ENCODE measurements at regions not wholly inside any gene's neighbourhood (a gene's known extent, or its start where the extent isn't known, plus 50 kb on each side); places are given as distances from the start of the nearest gene placed in this dataset.

DNA sequence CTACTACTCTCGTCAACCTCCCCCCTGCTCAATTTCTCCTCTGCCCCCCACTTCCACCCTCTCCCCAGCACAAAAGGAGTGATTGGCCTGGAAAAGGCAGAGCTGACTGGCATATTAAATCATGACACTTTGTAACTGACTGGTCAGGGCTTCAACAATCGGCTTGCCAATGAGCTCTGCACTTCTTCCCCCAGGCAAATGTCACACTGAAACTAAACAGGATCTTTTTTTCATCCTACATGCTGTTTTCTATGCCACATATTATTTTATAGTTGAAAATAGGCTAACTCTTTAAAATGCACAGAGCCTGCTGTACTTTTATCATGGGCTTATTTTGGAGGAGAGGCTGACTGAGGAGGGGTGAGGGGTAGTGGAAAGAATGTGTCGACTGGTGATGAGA lies 295.2 kb downstream of the TCF7L2 start:
- Mint-ChIP-seq H3K9me3 (no peaks in the 10 kb centered on the region), H3K27ac (no peak overlapping the region), H3K4me3 (no peak overlapping the region), H3K36me3 (ENCODE audit: low read depth) (no peaks in the 10 kb centered on the region), H3K27me3 (peaks cover 23% of the 10 kb centered on the region), H3K4me1 (ENCODE audit: low read depth) (peaks cover 8% of the 10 kb centered on the region)
- ChIA-PET CTCF (no interaction called here), POLR2A (no interaction called here)
- no peaks in the 10 kb centered on the region for H3K4me1 ChIP-seq (ENCODE audit: insufficient read depth, low read length)
- DNase-seq (no peak), ATAC-seq (ENCODE audit: poor library complexity) (no peak)
- no peak overlapping the region for H3K27ac ChIP-seq (ENCODE audit: low read depth in 1 of 2, low read length in 2 of 2)
- no peak for TF ChIP-seq CTCF (IDR thresholded peaks at IDR 0.05)
- intact Hi-C loops (cut with DNase I, micrococcal nuclease), result no loop called here
- H3K36me3 ChIP-seq (ENCODE audit: insufficient read depth, low read length), result no peaks in the 10 kb centered on the region
- H3K27me3 ChIP-seq (ENCODE audit: control insufficient read depth in 1 of 2, insufficient read depth in 2 of 2, low read length in 2 of 2), result no peaks in the 10 kb centered on the region
- no peaks in the 10 kb centered on the region for H3K9me3 ChIP-seq (ENCODE audit: control insufficient read depth in 1 of 2, insufficient read depth in 1 of 2, low read length in 2 of 2)
- no peak overlapping the region for H3K4me3 ChIP-seq (ENCODE audit: low read length)

DNA sequence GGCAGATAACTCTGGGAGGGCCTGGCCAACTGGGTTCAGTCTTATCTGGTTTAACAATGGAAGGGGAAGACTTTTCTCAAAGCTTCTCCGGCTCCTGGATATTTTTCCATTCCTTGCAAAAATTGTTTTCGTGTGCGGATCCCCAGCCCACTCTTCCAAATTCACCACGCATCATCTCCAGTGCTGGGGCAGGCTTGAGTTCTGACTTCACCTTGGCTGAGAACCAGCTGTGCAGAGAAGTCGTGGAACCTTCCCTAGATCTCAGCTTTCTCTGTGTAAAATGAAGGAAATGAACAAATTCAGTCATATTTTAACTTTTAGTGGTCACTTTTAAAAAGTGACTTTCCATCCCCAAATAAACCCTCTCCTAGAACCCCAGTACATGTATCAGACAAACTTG lies 297.0 kb downstream of the TCF7L2 start:
- H3K4me1 Mint-ChIP-seq (ENCODE audit: low read depth), result peaks cover 2% of the 10 kb centered on the region
- Histone ChIP-seq H3K4me3 (ENCODE audit: low read length) (no peak overlapping the region), H3K27ac (ENCODE audit: low read depth in 1 of 2, low read length in 2 of 2) (no peak overlapping the region), H3K36me3 (ENCODE audit: insufficient read depth, low read length) (no peaks in the 10 kb centered on the region), H3K4me1 (ENCODE audit: insufficient read depth, low read length) (no peaks in the 10 kb centered on the region), H3K27me3 (ENCODE audit: control insufficient read depth in 1 of 2, insufficient read depth in 2 of 2, low read length in 2 of 2) (no peaks in the 10 kb centered on the region), H3K9me3 (ENCODE audit: control insufficient read depth in 1 of 2, insufficient read depth in 1 of 2, low read length in 2 of 2) (no peaks in the 10 kb centered on the region)
- intact Hi-C loops (cut with DNase I, micrococcal nuclease), result no loop called here
- DNase-seq (no peak), ATAC-seq (ENCODE audit: poor library complexity) (no peak)
- no peaks in the 10 kb centered on the region for H3K9me3 Mint-ChIP-seq
- no peak for TF ChIP-seq CTCF (IDR thresholded peaks at IDR 0.05)
- ChIA-PET POLR2A (no interaction called here), CTCF (interaction anchor here (0.5 kb wide), 1 partner anchor 928 kb away, joined by 3 read pairs; no protein-coding TSS in a partner anchor)
- H3K27me3 Mint-ChIP-seq, result peaks cover 9% of the 10 kb centered on the region
- no peaks in the 10 kb centered on the region for H3K36me3 Mint-ChIP-seq (ENCODE audit: low read depth)
- H3K4me3 Mint-ChIP-seq, result no peak overlapping the region
- no peak overlapping the region for H3K27ac Mint-ChIP-seq

GRCh38 chr10:113252650-113253618 lies 299.9 kb upstream of the HABP2 start:
- no peaks in the 10 kb centered on the region for H3K27me3 ChIP-seq (ENCODE audit: control insufficient read depth in 1 of 2, insufficient read depth in 2 of 2, low read length in 2 of 2)
- no peaks in the 10 kb centered on the region for H3K9me3 ChIP-seq (ENCODE audit: control insufficient read depth in 1 of 2, insufficient read depth in 1 of 2, low read length in 2 of 2)
- intact Hi-C loops (cut with DNase I, micrococcal nuclease), result no loop called here
- H3K4me3 ChIP-seq (ENCODE audit: low read length), result no peak overlapping the region
- POLR2A ChIA-PET, result no interaction called here
- H3K27ac ChIP-seq (ENCODE audit: low read depth in 1 of 2, low read length in 2 of 2), result no peak overlapping the region
- TF ChIP-seq CTCF (IDR thresholded peaks at IDR 0.05), result no peak
- no peak overlapping the region for H3K4me3 Mint-ChIP-seq
- peaks cover 2% of the 10 kb centered on the region for H3K27me3 Mint-ChIP-seq
- no peaks in the 10 kb centered on the region for H3K9me3 Mint-ChIP-seq
- no peaks in the 10 kb centered on the region for H3K4me1 Mint-ChIP-seq (ENCODE audit: low read depth)
- ATAC-seq (ENCODE audit: poor library complexity) (no peak), DNase-seq (no peak)
- H3K36me3 ChIP-seq (ENCODE audit: insufficient read depth, low read length), result no peaks in the 10 kb centered on the region
- CTCF ChIA-PET, result no interaction called here
- no peaks in the 10 kb centered on the region for H3K4me1 ChIP-seq (ENCODE audit: insufficient read depth, low read length)
- no peak overlapping the region for H3K27ac Mint-ChIP-seq
- H3K36me3 Mint-ChIP-seq (ENCODE audit: low read depth), result no peaks in the 10 kb centered on the region

All from CD4-positive, alpha-beta T cell (primary cell).